M059J (cell line): ENCODE measurements at regions not wholly inside any gene's neighbourhood (a gene's known extent, or its start where the extent isn't known, plus 50 kb on each side); places are given as distances from the start of the nearest gene placed in this dataset.
A peak's percentile ranks its signal among the peaks of the same experiment; 100 is the strongest.

Experiments
- DNase-seq: peaks from one replicate; pipeline ENCODE4 v3.0.0-alpha.2; 2012; ENCODE audit warnings: low read depth

- DNase-seq = no peak
These were observed 200.7 kb upstream of the PIK3C3 start for GRCh38 chr18:41754332-41754731.

DNA sequence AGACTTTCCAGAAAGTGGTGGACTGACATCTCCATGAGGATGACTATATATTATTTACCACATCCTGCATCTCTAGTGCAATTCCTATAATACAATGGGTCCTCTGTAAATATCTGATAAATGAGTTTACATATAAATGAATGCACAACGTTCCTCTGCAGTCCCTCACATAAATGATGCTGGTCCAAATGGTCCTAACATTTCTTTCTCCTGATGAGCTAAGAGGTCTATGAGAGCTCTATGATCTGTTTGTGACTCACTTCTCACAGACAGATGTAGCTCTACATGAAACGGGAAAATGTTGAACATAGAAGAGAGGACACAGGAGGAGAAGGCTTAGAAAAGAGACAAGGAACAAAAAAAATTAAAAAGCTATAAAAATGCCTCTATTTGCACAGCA is 201.2 kb upstream of the PIK3C3 start:
- peak; percentile 4 for DNase-seq

DNA sequence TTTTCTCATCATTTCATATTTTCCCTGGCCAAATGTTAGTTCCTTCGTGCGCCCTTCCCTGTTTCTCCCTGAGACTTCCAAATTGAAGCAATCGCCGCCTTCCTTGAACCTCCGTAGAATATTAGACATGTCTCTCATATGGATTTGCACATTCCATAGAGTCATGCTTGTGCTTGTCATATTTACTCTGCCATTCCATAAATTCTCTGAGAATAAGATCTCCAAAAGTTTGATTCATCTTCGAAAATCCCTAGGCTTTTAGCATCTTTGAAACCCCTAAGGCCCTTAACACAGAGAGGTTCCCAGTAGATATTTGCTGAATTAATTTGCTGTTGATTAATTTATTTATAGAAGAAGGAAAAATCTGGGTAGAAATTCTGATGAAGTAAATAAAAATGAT is 202.2 kb upstream of the PIK3C3 start:
- DNase-seq = no peak

DNA sequence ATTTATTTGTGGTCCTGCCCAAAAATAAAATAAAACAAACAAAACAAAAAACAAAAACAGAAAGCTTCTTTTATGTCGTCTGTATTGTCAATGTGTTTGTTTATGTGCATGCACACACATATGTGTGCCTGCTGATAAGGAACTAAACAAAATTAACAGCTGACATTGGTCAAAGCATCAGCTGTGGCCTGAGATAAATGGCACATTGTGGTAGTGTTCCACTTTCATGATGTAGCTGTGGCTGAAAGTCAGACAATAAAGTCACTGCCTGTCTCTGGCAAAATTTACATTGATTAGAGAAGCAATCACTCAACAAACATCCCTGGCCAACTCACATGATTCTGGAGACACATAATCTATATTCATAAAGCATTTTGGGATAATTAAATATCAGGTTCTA is 203.4 kb upstream of the PIK3C3 start:
- DNase-seq = no peak

- peak; percentile 49 for DNase-seq
These were observed 203.9 kb upstream of the PIK3C3 start for GRCh38 chr18:41751161-41751560.

DNA sequence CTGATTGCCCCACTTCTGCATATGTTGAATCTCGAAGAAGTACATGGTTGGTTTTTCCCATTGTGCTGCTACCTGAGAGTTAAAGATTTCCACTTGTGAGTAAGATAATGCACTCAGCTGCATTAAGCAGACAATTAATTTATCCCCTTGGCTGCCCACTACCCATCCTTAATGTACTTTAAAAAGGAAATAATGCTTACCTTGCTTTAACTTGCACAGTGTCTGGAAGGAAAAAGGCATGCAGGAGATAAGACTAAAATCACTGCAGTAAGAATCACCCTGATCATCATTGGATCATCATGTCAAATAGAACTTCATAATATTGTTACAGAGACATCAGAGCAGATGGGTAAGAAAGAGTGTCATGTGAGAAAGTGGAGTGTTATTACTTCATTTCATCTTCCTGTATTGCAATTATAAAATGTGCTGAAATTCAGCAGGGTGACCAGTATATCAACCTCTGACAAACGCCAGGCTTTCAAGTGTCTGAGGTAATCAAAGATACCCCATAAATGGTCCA is 207.3 kb upstream of the PIK3C3 start:
- no peak for DNase-seq

- DNase-seq = peak; percentile 53
These were observed 209.6 kb upstream of the PIK3C3 start for GRCh38 chr18:41745166-41746049.

DNA sequence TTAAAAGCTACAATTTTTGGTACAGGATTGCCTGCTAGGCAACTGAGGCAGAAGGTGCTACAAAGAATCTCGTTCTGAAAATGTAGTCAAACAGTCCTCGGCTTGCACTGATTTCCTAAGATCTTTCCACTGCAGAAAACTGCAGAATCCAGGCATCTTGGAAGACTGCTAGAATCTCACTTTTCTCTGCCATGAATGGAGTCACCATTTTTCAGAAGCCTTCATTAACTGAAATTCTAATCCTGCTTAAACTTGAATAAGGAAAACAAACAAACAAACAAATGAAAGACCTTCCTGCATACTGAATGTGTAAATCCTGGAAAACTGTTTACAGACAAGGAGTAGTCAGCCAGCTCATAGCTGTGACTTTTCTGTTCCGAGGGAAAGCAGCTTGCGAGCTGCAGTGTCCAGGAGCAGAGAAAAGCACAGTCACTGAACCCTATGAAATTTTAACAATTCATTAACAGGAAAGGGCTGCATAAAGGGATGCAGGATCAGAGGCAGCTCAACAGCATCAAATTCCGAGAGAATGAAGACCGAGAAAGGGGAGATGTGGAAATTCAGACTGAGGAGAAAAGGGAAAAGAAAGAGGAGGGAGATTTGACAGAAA is 210.5 kb upstream of the PIK3C3 start:
- DNase-seq = no peak

DNA sequence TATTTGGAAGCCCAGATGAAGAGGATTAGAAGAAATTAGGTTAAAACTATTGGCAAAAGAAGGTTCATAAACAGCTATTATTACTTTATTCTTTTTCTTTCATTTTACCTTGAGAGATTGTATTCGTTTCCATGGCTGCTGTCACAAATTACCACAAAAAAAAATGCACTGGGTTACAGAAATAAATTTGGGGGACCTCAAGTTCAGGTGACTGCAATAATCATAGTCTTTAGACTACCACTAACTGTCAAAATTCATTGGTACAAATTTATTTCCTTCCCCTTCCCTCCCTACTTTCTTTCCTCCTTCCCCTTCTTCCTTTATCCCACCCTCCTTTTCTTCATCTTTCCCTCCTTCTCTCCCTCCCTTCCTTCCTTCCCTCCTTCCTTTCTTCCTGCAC is 217.8 kb upstream of the PIK3C3 start:
- DNase-seq = no peak

DNA sequence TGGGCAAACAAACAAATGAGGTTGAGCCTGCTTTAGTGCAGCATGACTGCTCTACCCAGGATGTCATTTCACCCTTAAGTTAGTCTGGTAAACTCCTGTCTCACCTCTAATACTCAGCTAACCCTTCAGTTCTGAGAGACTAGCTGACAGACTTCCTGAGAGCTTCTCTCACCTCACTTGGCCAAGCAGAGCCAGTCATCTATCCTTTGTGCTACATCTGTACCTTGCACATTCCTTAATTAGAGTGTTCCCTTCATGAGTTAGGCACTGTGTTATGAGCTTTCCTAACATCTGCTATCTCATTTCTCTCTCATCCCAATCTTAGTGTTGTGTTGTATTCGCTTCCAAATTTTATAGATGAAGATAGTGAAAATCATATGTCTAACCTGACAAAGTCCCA is 220.1 kb upstream of the PIK3C3 start:
- DNase-seq = no peak

DNA sequence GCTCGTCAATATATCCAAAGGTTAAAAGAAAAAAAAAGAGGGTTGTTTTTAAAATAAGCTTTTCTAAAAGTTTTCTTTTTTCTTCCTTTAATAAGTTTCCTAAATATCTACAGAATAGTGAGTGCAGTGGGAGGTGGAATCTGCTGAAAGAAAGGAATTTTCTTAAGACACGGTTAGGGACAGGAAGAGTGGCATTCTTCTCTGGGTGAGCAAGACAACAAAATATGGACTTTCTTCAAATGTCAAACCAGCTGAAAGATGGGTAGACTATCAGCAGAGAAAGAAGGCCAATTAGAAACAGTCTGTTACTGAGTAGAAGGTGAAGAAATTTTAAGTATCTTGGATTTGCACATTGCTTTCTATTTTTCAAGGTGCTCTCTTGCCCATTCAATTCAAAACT is 222.7 kb upstream of the PIK3C3 start:
- no peak for DNase-seq

- peak; percentile 37 for DNase-seq
These were observed 223.2 kb upstream of the PIK3C3 start for GRCh38 chr18:41731884-41732283.

- no peak for DNase-seq
These were observed 230.8 kb upstream of the PIK3C3 start for GRCh38 chr18:41724195-41724594.

DNA sequence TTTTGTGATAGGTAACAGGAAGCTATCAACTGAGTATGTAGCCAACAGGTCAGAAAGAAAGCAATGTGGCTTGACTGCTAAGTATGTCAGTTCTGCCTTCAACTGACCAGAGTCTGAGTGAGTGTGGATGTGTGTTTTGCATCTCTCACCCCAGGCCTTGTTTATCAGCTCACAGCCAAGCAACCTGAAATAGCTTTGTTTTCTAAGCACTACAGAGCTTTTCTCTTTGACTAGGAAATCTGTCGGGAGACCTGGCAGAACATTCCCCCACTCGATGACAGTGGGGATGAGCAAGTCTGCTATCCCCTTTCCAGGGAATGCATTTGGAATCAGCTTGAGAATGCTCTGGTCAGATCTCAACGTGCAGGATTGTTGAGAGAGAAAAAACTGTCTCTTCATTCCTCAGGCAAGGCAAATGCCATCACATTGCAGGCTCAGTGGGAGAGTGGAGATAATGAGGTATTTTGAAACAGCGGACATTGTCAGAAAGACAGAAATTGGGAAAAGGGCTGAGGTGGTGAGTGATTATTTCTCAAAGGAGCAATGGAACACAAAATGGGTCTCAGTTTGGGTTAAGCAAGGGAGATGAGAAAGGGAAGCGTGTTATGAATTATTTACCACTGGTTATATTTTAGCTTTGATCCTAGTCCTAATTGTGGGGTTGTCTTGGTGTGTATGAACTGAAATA is 233.8 kb upstream of the PIK3C3 start:
- DNase-seq = no peak

DNA sequence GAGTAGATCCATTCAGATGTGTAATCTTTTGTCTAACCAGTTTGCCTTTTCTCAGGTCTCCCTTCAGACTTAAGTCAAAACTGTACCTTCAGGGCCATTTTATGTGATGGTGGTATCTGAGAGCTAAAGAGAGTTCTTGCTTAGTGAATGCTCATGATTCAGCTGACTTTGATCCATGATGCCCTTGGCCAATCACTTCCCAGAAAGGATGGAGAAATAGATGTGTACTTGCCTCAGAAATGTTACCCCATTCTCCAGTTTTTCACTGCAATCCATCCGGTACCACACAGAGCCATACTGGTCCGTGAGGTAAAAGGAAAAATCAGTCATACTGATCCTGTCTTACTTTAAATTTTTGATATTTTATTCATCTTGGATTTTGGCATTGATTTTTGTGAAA is 234.8 kb upstream of the PIK3C3 start:
- no peak for DNase-seq

- peak; percentile 14 for DNase-seq
These were observed 235.2 kb upstream of the PIK3C3 start for GRCh38 chr18:41719808-41720207.

DNA sequence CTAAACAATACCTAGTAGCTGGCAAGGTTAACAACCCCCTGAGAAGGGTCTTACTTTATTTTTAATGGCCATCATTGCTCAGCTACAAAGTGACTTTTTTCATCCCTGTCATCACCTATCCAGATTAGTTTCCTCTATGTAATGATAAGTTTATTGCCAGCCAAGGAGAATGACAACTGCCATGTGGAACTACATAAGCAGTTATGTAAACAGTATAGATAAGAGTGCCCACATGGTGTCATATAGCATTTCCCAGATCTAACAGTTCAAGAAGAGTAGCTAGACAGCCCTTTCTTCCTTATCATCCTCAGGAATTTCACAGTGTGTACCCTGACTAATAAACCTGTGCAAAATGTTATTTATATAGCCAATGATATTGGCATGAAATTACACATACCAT is 240.2 kb upstream of the PIK3C3 start:
- no peak for DNase-seq

GRCh38 chr18:41713969-41714825 is 240.8 kb upstream of the PIK3C3 start:
- DNase-seq = no peak

DNA sequence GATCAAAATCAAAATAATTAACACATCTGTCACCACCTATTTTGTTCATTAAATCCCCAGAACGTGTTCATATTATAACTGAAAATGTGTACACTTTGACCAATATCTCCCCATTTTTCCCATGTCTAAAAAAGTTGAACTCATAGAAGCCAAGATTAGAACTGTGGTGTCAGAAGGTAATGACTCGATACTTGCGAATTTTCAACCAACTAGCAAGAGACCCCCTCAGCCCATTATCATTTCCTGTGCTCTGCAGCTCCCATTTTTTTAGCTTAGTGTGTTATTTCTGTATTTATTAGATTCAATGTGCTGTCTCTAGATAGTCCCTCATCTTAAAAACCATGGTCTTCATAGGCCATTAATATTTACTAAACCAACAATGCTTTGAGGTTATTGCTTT is 248.7 kb upstream of the PIK3C3 start:
- no peak for DNase-seq

DNA sequence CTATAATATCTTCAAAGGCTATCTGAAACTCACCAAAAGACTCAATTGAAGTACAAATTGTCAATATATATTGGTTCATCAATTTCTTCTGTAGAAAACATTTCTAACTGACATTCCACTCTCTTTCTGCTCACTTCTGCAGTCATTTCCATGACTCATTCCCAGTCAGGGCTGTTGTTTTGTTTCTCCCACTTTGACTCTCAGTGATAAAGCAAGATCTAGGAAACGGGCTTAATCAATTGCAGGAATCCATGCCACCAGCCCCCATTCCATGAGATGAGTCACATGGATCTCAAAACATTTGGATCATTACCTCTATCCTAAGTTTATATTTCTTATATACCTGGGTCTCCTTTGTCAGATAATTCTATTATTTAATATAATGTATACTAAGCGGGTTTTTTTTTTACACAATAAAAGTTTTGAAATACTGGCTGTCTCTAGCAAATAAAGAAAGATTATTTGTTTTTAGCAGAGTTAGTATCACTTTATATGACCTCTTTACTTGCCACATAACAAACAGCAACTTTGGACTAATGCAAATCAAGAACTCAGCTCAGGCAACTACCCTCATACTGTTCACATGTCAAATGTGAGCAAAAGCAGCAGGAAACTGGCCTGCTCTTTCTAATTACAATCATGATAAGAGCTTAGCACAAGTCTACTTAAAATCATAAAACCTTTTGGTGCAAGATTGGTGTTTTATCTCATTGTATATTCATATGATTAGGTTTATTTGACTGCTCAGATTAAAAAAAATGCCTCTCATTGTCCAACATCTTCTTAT is 251.1 kb upstream of the PIK3C3 start:
- DNase-seq = peak; percentile 15

DNA sequence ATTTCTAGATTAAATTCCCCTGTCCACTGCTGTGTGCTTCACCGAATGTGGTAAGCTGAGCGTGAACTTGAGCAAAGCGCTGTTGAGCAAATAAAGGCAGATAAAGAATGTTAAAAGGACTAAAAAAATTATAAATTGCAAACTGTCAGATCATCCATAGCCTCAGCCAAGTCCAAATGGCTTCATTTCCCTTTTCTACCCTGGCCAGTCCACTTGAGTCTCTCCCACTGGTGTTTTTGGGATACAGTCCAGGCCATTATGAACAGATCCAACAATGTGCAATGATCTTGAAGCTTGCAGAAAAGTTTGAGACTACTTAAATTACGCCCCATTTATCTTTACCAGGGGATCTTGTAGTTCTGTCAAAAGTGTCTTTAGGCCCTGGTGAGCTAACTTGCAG is 254.6 kb upstream of the PIK3C3 start:
- no peak for DNase-seq
